HG03095 (cell line): ENCODE measurements at regions not wholly inside any gene's neighbourhood (a gene's known extent, or its start where the extent isn't known, plus 50 kb on each side); places are given as distances from the start of the nearest gene placed in this dataset.

Experiments
- ATAC-seq: cut with Tn5 transposase; IDR thresholded peaks from one replicate; pipeline ENCODE4 v1.9.1; 2021; ENCODE audit warnings: moderate library complexity; ENCODE audit not compliant: unreplicated experiment

GRCh38 chr5:73344835-73345234 is 103.7 kb downstream of the FOXD1 start:
- ATAC-seq: no peak

GRCh38 chr5:73339711-73340110 is 108.9 kb downstream of the FOXD1 start:
- ATAC-seq: no peak

DNA sequence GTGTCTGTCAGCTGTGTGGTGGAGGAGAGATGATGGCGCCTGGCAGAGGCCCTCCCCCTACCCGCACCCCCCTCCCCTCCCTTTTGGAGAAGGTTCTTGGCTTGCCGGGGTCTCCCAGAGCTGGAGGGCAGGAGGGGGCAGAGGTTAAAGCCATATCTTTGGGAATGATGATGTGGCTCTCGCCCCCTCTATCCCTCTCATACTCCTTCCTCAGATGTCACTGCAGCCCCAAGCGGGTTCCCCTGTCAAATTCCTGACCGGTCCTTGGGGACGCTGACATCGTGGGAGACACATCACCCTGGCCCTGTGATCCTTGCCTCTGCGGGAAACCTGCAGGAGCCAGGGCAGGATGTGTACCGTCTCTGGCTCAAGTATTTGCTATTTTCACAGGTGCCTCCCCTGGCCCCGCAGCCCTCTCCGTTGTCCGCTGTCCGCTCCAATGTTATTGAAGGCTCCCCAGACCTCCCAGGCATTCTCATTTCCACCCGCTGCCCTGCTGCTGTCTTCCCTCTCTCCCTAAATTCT is 109.5 kb downstream of the FOXD1 start:
- no peak for ATAC-seq

GRCh38 chr5:73338256-73339050 is 110.1 kb downstream of the FOXD1 start:
- ATAC-seq: no peak

DNA sequence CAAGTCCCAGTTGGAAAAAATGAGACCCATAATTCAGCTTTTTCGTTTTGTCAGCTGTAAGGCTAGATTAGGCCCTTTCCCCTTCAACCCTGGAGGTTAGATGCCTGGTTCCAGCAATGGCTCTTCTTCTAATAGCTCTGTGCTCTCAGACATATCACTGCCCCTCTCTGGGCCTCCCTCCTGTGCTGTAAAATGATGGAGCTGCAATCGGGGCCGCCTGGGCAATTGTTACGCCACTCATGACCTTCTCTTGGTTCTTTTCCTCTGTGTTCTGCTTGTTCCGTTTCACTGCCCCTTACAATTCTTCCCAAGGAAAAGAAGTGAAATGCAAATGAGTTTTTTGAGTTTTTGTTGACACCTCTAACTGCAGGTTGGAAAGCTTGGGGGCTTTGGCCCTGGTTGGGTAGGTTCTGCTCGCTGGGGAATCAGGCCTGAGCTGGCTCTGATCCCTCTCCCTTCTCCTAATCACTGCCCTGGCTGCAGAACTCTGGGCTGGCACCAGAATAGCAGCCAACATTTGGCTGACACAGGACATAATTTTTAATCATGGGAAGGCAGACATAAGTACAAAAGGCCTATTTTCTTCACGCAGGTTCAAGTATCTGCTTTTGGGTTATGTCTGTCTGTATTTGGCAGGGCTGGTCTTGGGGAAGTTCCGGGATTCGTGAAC is 110.9 kb downstream of the FOXD1 start:
- no peak for ATAC-seq

GRCh38 chr5:73336366-73336765 is 112.2 kb downstream of the FOXD1 start:
- ATAC-seq: no peak

- ATAC-seq: no peak
Measured at GRCh38 chr5:73333944-73334703, 114.5 kb downstream of the FOXD1 start.

DNA sequence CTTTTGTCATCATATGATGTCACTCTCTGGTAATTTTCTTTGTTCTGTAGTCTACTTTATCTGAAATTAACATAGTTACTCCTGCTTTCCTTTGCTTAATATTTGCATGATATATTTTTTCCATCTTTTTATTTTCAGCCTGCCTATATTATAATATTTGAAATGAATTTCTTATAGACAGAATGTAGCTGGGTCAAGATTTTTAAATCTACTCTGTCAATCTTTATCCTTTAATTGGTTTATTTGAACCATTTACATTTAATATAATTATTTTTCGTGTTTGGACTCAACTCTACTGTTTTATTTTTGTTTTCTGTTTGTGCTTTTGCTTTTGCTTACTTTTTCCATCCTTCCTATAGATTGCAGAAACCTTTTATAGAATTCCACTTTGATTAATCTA is 118.0 kb downstream of the FOXD1 start:
- ATAC-seq: no peak

DNA sequence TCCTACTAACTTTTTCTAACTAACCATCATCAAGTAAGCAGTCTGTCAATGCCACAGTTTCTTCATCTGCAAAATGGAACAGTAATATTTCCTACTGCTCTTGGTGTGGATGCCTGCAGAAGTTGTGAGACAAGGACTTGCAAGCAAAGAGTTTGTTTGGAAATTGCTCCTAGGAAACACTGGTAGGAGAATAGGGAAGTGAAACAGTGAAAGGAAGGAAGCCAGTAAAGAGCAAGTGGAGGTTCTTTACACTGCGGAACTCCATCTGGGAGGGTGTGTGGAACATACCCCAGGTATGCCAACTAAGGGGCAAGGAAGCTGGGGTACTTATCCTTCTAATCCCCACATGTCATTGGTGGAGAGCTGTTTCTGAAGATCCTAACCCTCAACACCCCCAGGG is 119.9 kb downstream of the FOXD1 start:
- no peak for ATAC-seq

DNA sequence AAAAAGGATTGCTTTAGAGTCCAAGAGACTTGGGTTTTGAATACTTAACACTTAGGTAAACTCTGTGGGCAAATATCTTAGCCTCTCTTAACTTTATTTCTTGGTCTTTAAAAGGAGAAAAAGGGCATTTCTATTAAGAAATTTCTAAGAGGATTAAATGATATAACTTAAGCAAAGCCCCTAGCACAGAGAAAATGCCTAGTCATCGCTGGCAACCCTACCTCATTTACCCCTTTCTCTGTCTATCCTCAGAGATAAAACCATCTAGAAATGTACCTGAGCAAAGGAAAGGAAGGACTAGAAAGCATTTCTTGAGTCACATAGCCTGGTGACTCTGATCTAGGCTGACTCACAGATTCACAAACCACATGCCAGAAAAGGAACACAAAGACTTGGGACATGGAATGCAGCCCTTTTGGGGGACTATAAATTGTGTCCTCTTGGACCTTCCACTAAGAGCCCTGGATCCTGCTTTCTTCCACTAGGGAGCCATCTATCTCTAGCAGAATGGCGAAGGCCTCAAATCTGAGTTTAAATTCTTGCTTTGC is 120.6 kb downstream of the FOXD1 start:
- ATAC-seq: no peak

DNA sequence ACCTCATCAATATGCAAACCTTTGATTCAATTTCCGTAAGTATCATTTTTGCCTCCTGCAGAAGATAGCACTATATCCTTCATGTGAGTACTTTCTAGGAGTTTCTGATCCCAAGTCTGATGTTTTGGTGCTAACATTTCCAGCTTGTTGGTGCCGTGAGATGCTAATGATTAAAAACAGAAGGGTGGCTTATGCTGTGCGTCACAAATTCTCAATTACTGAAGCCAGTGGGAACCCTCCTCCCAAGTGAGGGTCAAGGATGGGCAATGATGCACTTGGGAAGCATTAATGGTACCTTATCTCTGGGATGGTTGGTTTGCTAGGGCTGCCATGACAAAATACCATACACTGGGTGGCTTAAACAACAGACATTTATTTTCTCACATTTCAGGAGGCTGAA is 123.0 kb downstream of the FOXD1 start:
- no peak for ATAC-seq

DNA sequence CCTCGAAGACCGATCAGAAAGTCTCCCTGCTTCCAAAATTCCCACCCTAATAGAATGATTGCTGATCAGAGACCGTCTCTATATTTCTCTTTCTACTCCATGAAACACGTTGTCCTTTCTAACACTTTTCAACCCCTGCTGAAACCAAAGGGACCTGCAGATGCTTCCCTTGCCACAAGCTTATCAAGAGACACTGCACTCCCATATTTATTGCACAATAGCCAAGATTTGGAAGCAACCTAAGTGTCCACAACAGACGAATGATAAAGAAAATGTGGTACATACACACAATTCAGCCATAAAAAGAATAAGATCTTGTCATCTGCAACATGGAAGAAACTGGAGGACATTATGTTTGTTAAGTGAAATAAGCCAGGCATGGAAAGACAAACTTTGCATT is 125.1 kb downstream of the FOXD1 start:
- ATAC-seq: no peak

- ATAC-seq: no peak
Measured at GRCh38 chr5:73322437-73323076, 126.0 kb downstream of the FOXD1 start.

DNA sequence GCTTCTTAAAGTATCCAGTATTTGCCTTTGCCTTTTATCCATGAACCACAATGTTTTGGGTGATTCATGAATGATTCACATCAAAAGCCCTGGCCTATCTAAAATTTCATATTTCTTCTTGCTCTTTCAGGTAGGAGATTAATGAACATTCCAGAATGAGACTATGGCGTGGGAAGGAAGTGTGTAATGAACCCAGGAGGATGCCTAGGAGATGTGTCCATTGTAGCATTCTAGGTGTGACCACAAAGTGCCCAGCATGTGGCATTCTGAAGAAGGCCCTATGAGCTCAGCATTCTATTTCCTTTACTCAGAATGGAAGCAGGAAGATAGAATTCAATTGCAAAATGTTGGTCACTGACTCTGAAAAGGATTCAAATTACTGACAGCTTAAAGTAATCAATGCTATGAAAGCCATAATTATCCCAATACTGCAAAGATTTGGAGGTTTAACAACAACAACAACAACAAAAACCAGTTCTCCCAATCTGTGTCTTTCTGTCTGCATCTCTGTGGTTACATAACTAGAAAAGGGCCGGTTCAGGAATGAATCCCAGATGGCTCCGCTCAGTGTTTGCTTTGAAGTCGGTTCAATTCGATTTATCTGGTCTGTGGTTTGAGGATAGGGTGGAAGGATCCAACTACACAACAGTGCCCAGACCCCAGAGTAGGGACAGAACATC is 126.7 kb downstream of the FOXD1 start:
- no peak for ATAC-seq

GRCh38 chr5:73319036-73319435 is 129.5 kb downstream of the FOXD1 start:
- no peak for ATAC-seq

DNA sequence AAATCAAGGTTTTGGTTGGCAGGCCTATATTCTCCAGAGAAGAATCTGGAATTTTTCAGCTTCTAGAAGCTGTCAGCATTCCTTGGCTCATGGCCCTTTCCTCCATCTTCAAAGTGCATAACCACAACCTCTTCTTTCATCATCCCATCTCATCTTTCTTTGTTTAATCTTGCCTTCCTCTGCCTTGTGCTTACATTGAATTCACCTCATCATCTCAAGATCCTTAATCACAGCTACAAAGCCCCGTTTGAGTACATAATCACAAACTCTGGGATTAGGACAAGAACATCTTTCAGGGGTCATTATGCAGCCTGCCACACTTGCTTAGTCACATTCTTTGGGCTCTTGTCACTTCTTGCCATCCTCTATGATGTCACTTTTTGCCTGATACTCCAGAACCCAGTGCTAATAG is 130.3 kb downstream of the FOXD1 start:
- ATAC-seq: no peak

GRCh38 chr5:73317523-73317922 is 131.1 kb downstream of the FOXD1 start:
- ATAC-seq: no peak

DNA sequence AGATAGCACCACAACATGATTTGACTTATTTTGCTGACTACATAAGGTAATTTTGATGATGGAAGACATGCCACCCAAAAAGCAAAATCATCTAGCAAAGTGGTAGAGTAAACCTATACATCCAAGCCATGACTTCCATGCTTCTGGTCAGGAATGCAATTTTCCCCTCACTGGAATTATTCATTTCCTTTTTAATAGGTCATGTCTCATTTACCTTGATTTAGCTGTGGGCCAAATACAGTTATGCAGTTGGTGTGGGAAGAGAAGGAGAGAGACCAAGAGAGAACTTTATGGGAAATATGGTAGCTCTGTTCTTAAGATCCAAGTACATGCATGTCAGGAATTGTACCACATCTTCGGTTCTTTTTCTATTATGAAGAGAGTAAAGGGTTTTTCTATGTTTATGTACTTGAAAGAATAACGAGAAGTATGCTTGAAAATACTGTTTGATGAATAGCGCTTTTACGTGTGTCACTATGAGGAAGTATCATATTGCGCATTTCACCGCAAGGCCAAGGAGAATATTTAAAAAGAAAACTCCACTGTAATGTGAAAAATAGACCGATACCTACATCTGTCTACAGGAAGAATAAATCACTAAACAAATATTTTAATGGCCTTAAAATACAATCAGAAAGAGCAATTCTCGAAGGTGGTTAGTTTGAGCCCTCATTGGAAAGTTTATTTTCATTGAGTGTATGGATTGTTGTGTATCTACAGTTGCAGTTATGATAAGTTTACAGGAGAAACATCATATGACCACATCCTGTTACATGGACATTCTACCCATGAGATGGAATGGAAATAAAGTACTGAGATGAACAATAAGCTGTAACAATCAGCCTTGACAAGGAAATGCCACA is 134.0 kb downstream of the FOXD1 start:
- no peak for ATAC-seq

DNA sequence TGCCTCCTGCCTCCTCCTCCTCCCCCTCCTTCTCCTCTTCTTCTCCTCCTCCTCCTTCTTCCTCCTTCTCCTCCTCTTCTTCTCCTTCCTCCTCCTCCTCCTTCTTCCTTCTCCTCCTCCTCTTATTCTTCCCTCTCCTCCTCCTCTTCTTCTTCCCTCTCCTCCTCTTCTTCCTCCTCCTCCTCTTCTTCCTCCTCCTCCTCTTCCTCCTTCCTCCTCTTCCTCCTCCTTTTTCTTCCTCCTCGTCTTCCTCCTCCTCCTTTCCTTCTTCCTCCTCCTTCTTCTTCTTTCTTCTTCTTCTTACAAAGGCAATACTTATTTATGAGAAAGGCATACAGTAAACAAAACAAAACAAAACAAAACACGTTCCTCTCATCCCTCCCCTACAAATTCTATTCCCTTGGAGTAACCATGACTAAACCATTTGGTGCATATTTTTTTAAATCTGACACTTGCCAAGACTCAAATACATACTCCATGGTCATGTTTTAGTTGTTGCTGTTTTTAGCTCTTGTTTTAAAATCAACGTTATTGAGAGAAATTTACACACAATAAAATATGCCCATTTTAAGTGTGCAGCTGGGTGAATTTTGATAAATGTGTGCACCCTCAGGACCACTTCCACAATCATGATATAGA is 135.6 kb downstream of the FOXD1 start:
- no peak for ATAC-seq
